ENCODE measurements at regions not wholly inside any gene's neighbourhood (a gene's known extent, or its start where the extent isn't known, plus 50 kb on each side); places are given as distances from the start of the nearest gene placed in this dataset.

GRCh38 chr1:87400813-87401212 is 72.1 kb downstream of the LMO4 start:
- TF ChIP-seq, protein P1, sequence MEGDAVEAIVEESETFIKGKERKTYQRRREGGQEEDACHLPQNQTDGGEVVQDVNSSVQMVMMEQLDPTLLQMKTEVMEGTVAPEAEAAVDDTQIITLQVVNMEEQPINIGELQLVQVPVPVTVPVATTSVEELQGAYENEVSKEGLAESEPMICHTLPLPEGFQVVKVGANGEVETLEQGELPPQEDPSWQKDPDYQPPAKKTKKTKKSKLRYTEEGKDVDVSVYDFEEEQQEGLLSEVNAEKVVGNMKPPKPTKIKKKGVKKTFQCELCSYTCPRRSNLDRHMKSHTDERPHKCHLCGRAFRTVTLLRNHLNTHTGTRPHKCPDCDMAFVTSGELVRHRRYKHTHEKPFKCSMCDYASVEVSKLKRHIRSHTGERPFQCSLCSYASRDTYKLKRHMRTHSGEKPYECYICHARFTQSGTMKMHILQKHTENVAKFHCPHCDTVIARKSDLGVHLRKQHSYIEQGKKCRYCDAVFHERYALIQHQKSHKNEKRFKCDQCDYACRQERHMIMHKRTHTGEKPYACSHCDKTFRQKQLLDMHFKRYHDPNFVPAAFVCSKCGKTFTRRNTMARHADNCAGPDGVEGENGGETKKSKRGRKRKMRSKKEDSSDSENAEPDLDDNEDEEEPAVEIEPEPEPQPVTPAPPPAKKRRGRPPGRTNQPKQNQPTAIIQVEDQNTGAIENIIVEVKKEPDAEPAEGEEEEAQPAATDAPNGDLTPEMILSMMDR (IDR thresholded peaks at IDR 0.05), result no peak
- no peak for TF ChIP-seq POLR2A (IDR thresholded peaks at IDR 0.05)

All from lower leg skin (tissue), 3 donors.